CD14-positive monocyte (primary cell): ENCODE measurements at regions not wholly inside any gene's neighbourhood (a gene's known extent, or its start where the extent isn't known, plus 50 kb on each side); places are given as distances from the start of the nearest gene placed in this dataset.

ENCODE experiments used
- DNase-seq, 3 donors: peaks; one replicate each; pipeline ENCODE4 v3.0.0-alpha.2; 2011 to 2022
- H2AFZ ChIP-seq: 2 replicates; pipeline ENCODE4 v1.6.0; 2012; ENCODE audit warnings: mild to moderate bottlenecking, low read depth, low read length, inconsistent platforms; ENCODE audit not compliant: insufficient read depth, poor library complexity, severe bottlenecking
- H3K27ac ChIP-seq, 2 donors: 1 replicate in 1 of 2; 2 replicates in 1 of 2; pipeline ENCODE4 v1.5.1; 2012 to 2013; ENCODE audit warnings: low read length in 2 of 2, control low read depth in 1 of 2, inconsistent platforms in 1 of 2, low read depth in 1 of 2, mild to moderate bottlenecking in 1 of 2
- H3K27me3 ChIP-seq, 2 donors: one replicate each; pipeline versions ENCODE4 v1.6.0 to v1.6.1; 2011 to 2013; ENCODE audit warnings: low read length in 2 of 2; ENCODE audit not compliant: control insufficient read depth in 2 of 2, insufficient read depth in 2 of 2
- H3K36me3 ChIP-seq, 2 donors: replicated peaks in 1 of 2; 1 replicate in 1 of 2; 2 replicates in 1 of 2; pipeline versions ENCODE4 v1.5.1 to v1.6.1; 2012 to 2013; ENCODE audit warnings: low read length in 2 of 2, control low read depth in 1 of 2, inconsistent platforms in 1 of 2, mild to moderate bottlenecking in 1 of 2; ENCODE audit not compliant: insufficient read depth in 2 of 2, control insufficient read depth in 1 of 2
- H3K4me1 ChIP-seq, 2 donors: 1 replicate in 1 of 2; 2 replicates in 1 of 2; pipeline versions ENCODE4 v1.5.1 to v1.6.1; 2012 to 2013; ENCODE audit warnings: low read length in 2 of 2, control low read depth in 1 of 2, inconsistent platforms in 1 of 2, mild to moderate bottlenecking in 1 of 2, moderate library complexity in 1 of 2; ENCODE audit not compliant: insufficient read depth in 2 of 2, control insufficient read depth in 1 of 2
- H3K4me2 ChIP-seq: replicated peaks from 2 replicates; pipeline ENCODE3; 2012; ENCODE audit warnings: low read length, moderate library complexity, mild to moderate bottlenecking; ENCODE audit not compliant: poor library complexity, severe bottlenecking; ENCODE audit errors: extremely low read depth
- H3K4me3 ChIP-seq, 3 experiments: fragments of 200-600 bp in 1 of 3; sonication (generic) in 1 of 3; replicated peaks in 1 of 3; 1 replicate in 2 of 3; 2 replicates in 1 of 3; pipeline ENCODE4 v1.5.1; 2011 to 2013; ENCODE audit warnings: low read length in 3 of 3, mild to moderate bottlenecking in 3 of 3, control low read depth in 2 of 3, low read depth in 2 of 3, inconsistent platforms in 1 of 3, moderate library complexity in 1 of 3
- H3K79me2 ChIP-seq: 2 replicates; pipeline ENCODE4 v1.6.0; 2012; ENCODE audit warnings: mild to moderate bottlenecking, control low read depth, inconsistent platforms, low read length, moderate library complexity; ENCODE audit not compliant: insufficient read depth
- H3K9ac ChIP-seq: 2 replicates; pipeline ENCODE4 v1.6.0; 2017; ENCODE audit warnings: low read length, mild to moderate bottlenecking; ENCODE audit not compliant: insufficient read depth, poor library complexity, severe bottlenecking
- H3K9me3 ChIP-seq, 2 donors: replicated peaks in 1 of 2; 1 replicate in 1 of 2; 2 replicates in 1 of 2; pipeline versions ENCODE4 v1.5.1 to v1.6.1; 2012 to 2013; ENCODE audit warnings: low read length in 2 of 2, control low read depth in 1 of 2; ENCODE audit not compliant: control insufficient read depth in 1 of 2, insufficient read depth in 1 of 2
- H4K20me1 ChIP-seq: 2 replicates; pipeline ENCODE4 v1.6.0; 2012; ENCODE audit warnings: mild to moderate bottlenecking, low read length, control low read depth, moderate library complexity; ENCODE audit not compliant: insufficient read depth
- H3K27ac Mint-ChIP-seq, 7 donors: one replicate each; pipeline ENCODE4 v1.8.0; 2020; ENCODE audit warnings: mild to moderate bottlenecking in 7 of 7, mixed read lengths in 7 of 7, moderate library complexity in 6 of 7, inconsistent platforms in 2 of 7
- H3K27me3 Mint-ChIP-seq, 3 donors: one replicate each; pipeline ENCODE4 v1.8.0; 2021 to 2022; ENCODE audit warnings: low read depth in 3 of 3, mild to moderate bottlenecking in 3 of 3, mixed read lengths in 3 of 3, moderate library complexity in 3 of 3, inconsistent platforms in 1 of 3
- H3K36me3 Mint-ChIP-seq, 2 donors: one replicate each; pipeline ENCODE4 v1.8.0; 2020; ENCODE audit warnings: mixed read lengths in 2 of 2, inconsistent platforms in 1 of 2, mild to moderate bottlenecking in 1 of 2
- H3K4me1 Mint-ChIP-seq: one replicate; pipeline ENCODE4 v1.8.0; 2020; ENCODE audit warnings: mild to moderate bottlenecking, mixed read lengths
- H3K4me3 Mint-ChIP-seq, 2 donors: one replicate each; pipeline ENCODE4 v1.8.0; 2020; ENCODE audit warnings: mild to moderate bottlenecking in 2 of 2, mixed read lengths in 2 of 2, moderate library complexity in 1 of 2
- H3K9me3 Mint-ChIP-seq, 7 donors: one replicate each; pipeline ENCODE4 v1.8.0; 2020 to 2022; ENCODE audit warnings: mixed read lengths in 7 of 7, mild to moderate bottlenecking in 6 of 7, moderate library complexity in 6 of 7, inconsistent platforms in 2 of 7
- CTCF ChIP-seq: fragments of 200-600 bp; IDR thresholded peaks from one replicate; pipeline ENCODE4 v1.8.0; 2022; ENCODE audit warnings: antibody characterized with exemption, mild to moderate bottlenecking
- WGBS: methylation state at CpG from one replicate; pipeline ENCODE4 v1.1.5; 2013; ENCODE audit warnings: missing lambda C conversion rate; ENCODE audit not compliant: insufficient coverage; 5-methylcytosine and 5-hydroxymethylcytosine counted together
- intact Hi-C, 2 donors: fragments of 100-400 bp; cut with micrococcal nuclease; formaldehyde crosslinking; loops; one replicate each; pipeline versions ENCODE4 v1.15.0 to v1.15.1; 2023

- H3K9me3 ChIP-seq, result peaks cover 0 to 3% of the 10 kb centered on the region in 2 donors
- WGBS, result 81% methylated on average over 4 of the region's 4 CpGs
- TF ChIP-seq CTCF, result no peak
- no peak overlapping the region for H3K27ac ChIP-seq
- H3K4me1 ChIP-seq, result no peaks in the 10 kb centered on the region
- H3K9me3 Mint-ChIP-seq, result peaks cover 0 to 3% (median 1%) of the 10 kb centered on the region in 7 donors
- H3K4me1 Mint-ChIP-seq, result peaks cover 2% of the 10 kb centered on the region
- H3K36me3 Mint-ChIP-seq, result no peaks in the 10 kb centered on the region
- no peaks in the 10 kb centered on the region for H3K36me3 ChIP-seq
- no peak overlapping the region for H2AFZ ChIP-seq
- no peak overlapping the region for H3K4me2 ChIP-seq
- no peak overlapping the region for H3K27ac Mint-ChIP-seq
- no peak overlapping the region for H3K4me3 Mint-ChIP-seq
- no peak overlapping the region for H3K4me3 ChIP-seq
- no peaks in the 10 kb centered on the region for H3K27me3 ChIP-seq
- H4K20me1 ChIP-seq, result no peaks in the 10 kb centered on the region
- peaks cover 0 to 5% (median 0%) of the 10 kb centered on the region in 3 donors for H3K27me3 Mint-ChIP-seq
- no peaks in the 10 kb centered on the region for H3K79me2 ChIP-seq
- H3K9ac ChIP-seq, result no peak overlapping the region
- intact Hi-C loops, result no loop called here
- DNase-seq, result no peak
Observed at GRCh38 chr12:114192013-114192412, 213.9 kb downstream of the TBX5 start.

GRCh38 chr12:114191581-114191980 lies 214.4 kb downstream of the TBX5 start:
- intact Hi-C loops, result no loop called here

More at GRCh38 chr12:114191581-114191980, 214.4 kb downstream of the TBX5 start:
- Mint-ChIP-seq H3K36me3 (no peaks in the 10 kb centered on the region), H3K9me3 (peaks cover 0 to 3% (median 0%) of the 10 kb centered on the region in 7 donors), H3K27ac (no peak overlapping the region), H3K4me1 (peaks cover 2% of the 10 kb centered on the region), H3K27me3 (peaks cover 2 to 6% (median 3%) of the 10 kb centered on the region in 3 donors), H3K4me3 (no peak overlapping the region)
- no peak for DNase-seq
- Histone ChIP-seq H3K4me2 (no peak overlapping the region), H4K20me1 (no peaks in the 10 kb centered on the region), H3K27ac (no peak overlapping the region), H2AFZ (no peak overlapping the region), H3K36me3 (no peaks in the 10 kb centered on the region), H3K9ac (no peak overlapping the region), H3K4me3 (no peak overlapping the region), H3K27me3 (peaks cover 0 to 4% of the 10 kb centered on the region in 2 donors), H3K9me3 (no peaks in the 10 kb centered on the region), H3K79me2 (no peaks in the 10 kb centered on the region), H3K4me1 (no peaks in the 10 kb centered on the region)
- no CpG with 5 or more reads among the region's 6 CpGs for WGBS
- no peak for TF ChIP-seq CTCF
